ENCODE measurements at regions not wholly inside any gene's neighbourhood (a gene's known extent, or its start where the extent isn't known, plus 50 kb on each side); places are given as distances from the start of the nearest gene placed in this dataset.
A peak's percentile ranks its signal among the peaks of the same experiment; 100 is the strongest.

- Histone ChIP-seq H3K36me3 (no peaks in the 10 kb centered on the region), H3K9me3 (peaks cover 0 to 6% (median 0%) of the 10 kb centered on the region in 4 donors), H3K4me3 (no peak overlapping the region), H3K4me1 (peaks cover 0 to 12% (median 10%) of the 10 kb centered on the region in 4 donors), H3K27ac (replicated peaks in 1 of 4) (no peak overlapping the region), H3K27me3 (no peaks in the 10 kb centered on the region)
- TF ChIP-seq EP300 (IDR thresholded peaks at IDR 0.05) (no peak), POLR2AphosphoS5 (IDR thresholded peaks at IDR 0.05) (no peak), CTCF (IDR thresholded peaks at IDR 0.05) (no peak), POLR2A (IDR thresholded peaks at IDR 0.05; ENCODE audit: low read depth) (no peak)
- intact Hi-C loops (cut with DNase I), result no loop called here
- no peak for DNase-seq (ENCODE audit: extremely low spot score)
- WGBS, result 82% methylated on average over 4 of the region's 4 CpGs
Measured at GRCh38 chr16:14341324-14342225, 270.5 kb downstream of the MRTFB start.

- Histone ChIP-seq H3K27ac (replicated peaks in 1 of 4) (no peak overlapping the region), H3K27me3 (no peaks in the 10 kb centered on the region), H3K36me3 (no peaks in the 10 kb centered on the region), H3K9me3 (no peaks in the 10 kb centered on the region), H3K4me3 (no peak overlapping the region), H3K4me1 (peaks cover 0 to 12% (median 10%) of the 10 kb centered on the region in 4 donors)
- no peak for DNase-seq (ENCODE audit: extremely low spot score)
- 89% methylated on average over 2 of the region's 2 CpGs for WGBS
- TF ChIP-seq POLR2AphosphoS5 (IDR thresholded peaks at IDR 0.05), result no peak
- no peak for TF ChIP-seq CTCF (IDR thresholded peaks at IDR 0.05)
- no peak for TF ChIP-seq EP300 (IDR thresholded peaks at IDR 0.05)
- TF ChIP-seq POLR2A (IDR thresholded peaks at IDR 0.05; ENCODE audit: low read depth), result no peak
- intact Hi-C loops (cut with DNase I), result no loop called here
Measured at GRCh38 chr16:14339694-14340093, 268.6 kb downstream of the MRTFB start.

- H3K27me3 ChIP-seq, result no peaks in the 10 kb centered on the region
- no peaks in the 10 kb centered on the region for H3K9me3 ChIP-seq
- no peak for TF ChIP-seq EP300 (IDR thresholded peaks at IDR 0.05)
- WGBS, result 94% methylated on average over 4 of the region's 4 CpGs
- H3K36me3 ChIP-seq, result no peaks in the 10 kb centered on the region
- H3K4me3 ChIP-seq, result no peak overlapping the region
- H3K4me1 ChIP-seq, result peaks cover 0 to 12% (median 10%) of the 10 kb centered on the region in 4 donors
- no peak overlapping the region for H3K27ac ChIP-seq (replicated peaks in 1 of 4)
- DNase-seq (ENCODE audit: extremely low spot score), result no peak
- intact Hi-C loops (cut with DNase I), result no loop called here
Measured at GRCh38 chr16:14338969-14339368, 267.9 kb downstream of the MRTFB start.

GRCh38 chr16:14338236-14338635 is 267.1 kb downstream of the MRTFB start:
- Histone ChIP-seq H3K9me3 (no peaks in the 10 kb centered on the region), H3K27me3 (no peaks in the 10 kb centered on the region), H3K4me1 (peaks cover 0 to 12% (median 10%) of the 10 kb centered on the region in 4 donors), H3K36me3 (no peaks in the 10 kb centered on the region), H3K27ac (replicated peaks in 1 of 4) (no peak overlapping the region), H3K4me3 (no peak overlapping the region)
- TF ChIP-seq POLR2A (IDR thresholded peaks at IDR 0.05; ENCODE audit: low read depth) (no peak), EP300 (IDR thresholded peaks at IDR 0.05) (no peak), POLR2AphosphoS5 (IDR thresholded peaks at IDR 0.05) (no peak), CTCF (IDR thresholded peaks at IDR 0.05) (no peak)
- no peak for DNase-seq (ENCODE audit: extremely low spot score)
- intact Hi-C loops (cut with DNase I), result no loop called here

GRCh38 chr16:14337303-14338191 is 266.4 kb downstream of the MRTFB start:
- Histone ChIP-seq H3K27me3 (no peaks in the 10 kb centered on the region), H3K36me3 (no peaks in the 10 kb centered on the region), H3K27ac (replicated peaks in 1 of 4) (no peak overlapping the region), H3K4me1 (peaks cover 0 to 12% (median 10%) of the 10 kb centered on the region in 4 donors), H3K9me3 (no peaks in the 10 kb centered on the region), H3K4me3 (peak overlapping the region in 3 of 4 donors; percentile 15 to 33 (median 23))
- intact Hi-C loops (cut with DNase I), result no loop called here
- DNase-seq (ENCODE audit: extremely low spot score), result no peak
- TF ChIP-seq POLR2A (IDR thresholded peaks at IDR 0.05; ENCODE audit: low read depth) (no peak), CTCF (IDR thresholded peaks at IDR 0.05) (no peak), POLR2AphosphoS5 (IDR thresholded peaks at IDR 0.05) (no peak), EP300 (IDR thresholded peaks at IDR 0.05) (no peak)
- 44% methylated on average over 16 of the region's 22 CpGs for WGBS
